Tibial nerve (tissue), 4 donors: ENCODE measurements at regions not wholly inside any gene's neighbourhood (a gene's known extent, or its start where the extent isn't known, plus 50 kb on each side); places are given as distances from the start of the nearest gene placed in this dataset.

Source experiments
- EP300 ChIP-seq, 2 donors: sonication (generic); formaldehyde crosslinking; IDR thresholded peaks; one replicate each; pipeline ENCODE4 v1.6.1; 2017; ENCODE audit warnings: antibody characterized with exemption in 2 of 2, mild to moderate bottlenecking in 1 of 2
- POLR2A ChIP-seq, 2 donors: fragments of 450-650 bp; IDR thresholded peaks; one replicate each; pipeline ENCODE4 v1.6.1; 2017; ENCODE audit warnings: antibody characterized with exemption in 2 of 2, mild to moderate bottlenecking in 2 of 2, moderate library complexity in 2 of 2
- TF ChIP-seq, protein P1 (sequence below), 5 experiments: fragments of 200-600 bp in 3 of 5; fragments of 450-650 bp in 2 of 5; sonication (generic) in 3 of 5; IDR thresholded peaks; one replicate each; pipeline ENCODE4 v1.5.1; 2016 to 2019; ENCODE audit warnings: antibody characterized with exemption in 5 of 5, mild to moderate bottlenecking in 3 of 5, moderate library complexity in 2 of 5

DNA sequence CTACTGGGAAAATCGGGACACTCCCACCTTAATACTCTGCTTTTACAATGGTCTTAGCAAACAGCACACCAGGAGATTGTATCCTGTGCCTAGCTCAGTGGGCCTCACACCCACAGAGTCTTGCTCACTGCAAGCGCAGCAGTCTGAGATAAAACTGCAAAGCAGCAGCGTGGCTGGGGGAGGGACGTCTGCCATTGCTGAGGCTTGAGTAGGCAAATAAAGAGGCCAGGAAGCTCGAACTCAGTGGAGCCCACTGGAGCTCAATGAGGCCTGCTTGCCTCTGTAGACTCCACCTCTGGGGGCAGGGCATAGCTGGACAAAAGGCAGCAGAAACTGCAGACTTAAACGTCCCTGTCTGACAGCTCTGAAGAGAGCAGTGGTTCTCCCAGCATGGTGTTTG, 1169.1 kb upstream of the EPHA6 start:
- TF ChIP-seq EP300 (IDR thresholded peaks at IDR 0.05) = no peak
- TF ChIP-seq, protein P1, sequence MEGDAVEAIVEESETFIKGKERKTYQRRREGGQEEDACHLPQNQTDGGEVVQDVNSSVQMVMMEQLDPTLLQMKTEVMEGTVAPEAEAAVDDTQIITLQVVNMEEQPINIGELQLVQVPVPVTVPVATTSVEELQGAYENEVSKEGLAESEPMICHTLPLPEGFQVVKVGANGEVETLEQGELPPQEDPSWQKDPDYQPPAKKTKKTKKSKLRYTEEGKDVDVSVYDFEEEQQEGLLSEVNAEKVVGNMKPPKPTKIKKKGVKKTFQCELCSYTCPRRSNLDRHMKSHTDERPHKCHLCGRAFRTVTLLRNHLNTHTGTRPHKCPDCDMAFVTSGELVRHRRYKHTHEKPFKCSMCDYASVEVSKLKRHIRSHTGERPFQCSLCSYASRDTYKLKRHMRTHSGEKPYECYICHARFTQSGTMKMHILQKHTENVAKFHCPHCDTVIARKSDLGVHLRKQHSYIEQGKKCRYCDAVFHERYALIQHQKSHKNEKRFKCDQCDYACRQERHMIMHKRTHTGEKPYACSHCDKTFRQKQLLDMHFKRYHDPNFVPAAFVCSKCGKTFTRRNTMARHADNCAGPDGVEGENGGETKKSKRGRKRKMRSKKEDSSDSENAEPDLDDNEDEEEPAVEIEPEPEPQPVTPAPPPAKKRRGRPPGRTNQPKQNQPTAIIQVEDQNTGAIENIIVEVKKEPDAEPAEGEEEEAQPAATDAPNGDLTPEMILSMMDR (IDR thresholded peaks at IDR 0.05) = no peak
- no peak for TF ChIP-seq POLR2A (IDR thresholded peaks at IDR 0.05)
